Epidermal melanocyte (primary cell): ENCODE measurements at regions not wholly inside any gene's neighbourhood (a gene's known extent, or its start where the extent isn't known, plus 50 kb on each side); places are given as distances from the start of the nearest gene placed in this dataset.

ENCODE experiments used
- DNase-seq: peaks from one replicate; pipeline ENCODE4 v3.0.0; 2011; ENCODE audit warnings: low spot score; ENCODE audit not compliant: insufficient read length

DNA sequence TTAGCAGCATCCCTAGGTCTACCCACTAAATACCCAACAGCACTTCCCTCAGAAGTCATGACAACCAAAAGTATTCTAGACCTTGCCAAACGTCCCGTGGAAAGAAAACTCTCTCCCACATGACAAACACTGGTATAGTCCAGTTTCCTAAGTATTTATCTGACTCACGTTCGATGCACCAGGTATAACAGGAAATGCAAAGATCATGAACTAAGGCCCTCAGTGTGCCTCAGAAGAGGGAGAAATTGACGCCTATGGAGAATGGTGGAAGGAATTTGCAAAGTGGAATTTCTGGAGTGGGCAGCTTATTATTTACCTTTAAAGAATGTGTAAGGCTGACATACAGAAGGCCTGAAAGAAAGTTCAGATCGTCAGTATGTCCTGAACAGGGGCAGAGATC, 523.6 kb upstream of the DAB1 start:
- DNase-seq, result no peak

GRCh38 chr1:57945045-57945444, 521.2 kb upstream of the DAB1 start:
- DNase-seq, result no peak

DNA sequence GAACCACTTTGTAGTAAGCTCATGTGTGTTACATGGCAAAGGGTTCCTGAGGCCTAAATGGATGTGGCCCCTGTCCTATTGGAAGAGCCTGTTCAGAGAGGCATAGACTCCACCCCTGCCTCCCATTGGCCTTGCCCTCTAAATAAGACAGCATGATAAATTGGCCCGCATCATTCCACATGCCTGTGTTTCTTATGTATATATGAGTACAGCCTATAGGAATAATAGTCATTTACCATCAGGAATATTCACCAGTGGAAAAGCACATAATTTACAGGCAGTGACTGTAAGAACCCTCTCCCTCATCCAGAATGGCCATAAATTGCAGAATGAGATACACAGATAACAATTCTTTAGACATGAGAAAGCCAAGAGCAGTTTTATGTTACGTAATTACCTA, 519.5 kb upstream of the DAB1 start:
- DNase-seq, result no peak

DNA sequence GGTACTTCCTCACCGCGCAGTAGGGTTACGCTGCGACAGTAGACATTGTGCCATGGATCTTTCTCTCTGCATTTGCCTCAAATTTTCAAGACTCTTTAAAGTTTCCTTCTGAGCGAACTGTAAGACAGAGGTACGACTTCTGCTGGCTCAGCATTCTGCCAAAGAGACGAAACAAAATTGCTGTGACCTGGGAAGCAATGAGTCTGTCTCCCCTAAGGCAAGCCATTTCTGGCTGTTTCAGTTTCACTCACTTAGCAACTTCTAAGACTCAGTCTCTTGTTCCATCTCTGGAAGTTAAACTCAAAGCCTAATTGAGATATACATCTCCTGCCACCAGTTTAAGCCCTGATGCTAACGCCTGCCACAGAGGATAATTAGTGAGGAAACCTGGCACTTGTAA, 510.9 kb upstream of the DAB1 start:
- no peak for DNase-seq

- no peak for DNase-seq
Measured at GRCh38 chr1:57927003-57927402, 503.1 kb upstream of the DAB1 start.

GRCh38 chr1:57926025-57926552, 502.2 kb upstream of the DAB1 start:
- no peak for DNase-seq

DNA sequence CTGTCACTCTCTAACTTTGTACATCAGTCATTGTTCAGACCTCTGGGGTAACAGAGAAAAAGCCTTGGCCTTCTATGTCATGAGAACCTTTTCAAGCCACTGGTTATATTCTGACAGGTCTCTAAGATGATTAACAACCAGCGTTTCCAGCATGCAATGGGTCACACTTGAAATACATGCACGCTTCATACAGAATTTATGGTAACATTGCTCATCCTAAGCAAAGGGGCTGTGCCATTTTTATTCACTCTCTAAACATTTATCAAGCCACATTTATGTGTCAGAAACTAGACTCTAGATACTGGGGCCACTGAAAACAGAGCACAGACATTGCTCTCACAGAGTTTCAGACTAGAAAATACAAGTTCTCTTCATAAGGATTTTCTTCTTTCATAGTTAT, 501.4 kb upstream of the DAB1 start:
- no peak for DNase-seq

GRCh38 chr1:57922130-57922529, 498.3 kb upstream of the DAB1 start:
- no peak for DNase-seq

DNA sequence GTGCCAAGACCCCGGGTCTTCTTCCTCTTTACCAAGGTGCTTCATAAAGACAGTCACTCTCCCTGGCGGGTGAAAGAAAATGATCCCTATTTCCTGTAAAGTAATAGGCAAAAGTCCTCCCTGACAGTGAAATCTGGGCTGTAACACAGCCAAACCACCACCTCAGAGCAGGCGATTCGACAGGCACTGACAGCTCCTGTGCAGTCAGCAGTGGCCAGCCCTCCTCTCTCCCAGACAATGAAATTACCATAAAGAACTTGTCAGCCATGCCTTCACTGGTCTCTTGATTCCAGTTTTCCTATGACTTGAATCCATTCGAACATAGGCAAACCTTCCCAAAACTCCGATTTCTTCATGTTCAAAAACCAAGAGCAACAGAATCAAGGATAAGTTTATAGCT, 492.2 kb upstream of the DAB1 start:
- DNase-seq, result no peak

DNA sequence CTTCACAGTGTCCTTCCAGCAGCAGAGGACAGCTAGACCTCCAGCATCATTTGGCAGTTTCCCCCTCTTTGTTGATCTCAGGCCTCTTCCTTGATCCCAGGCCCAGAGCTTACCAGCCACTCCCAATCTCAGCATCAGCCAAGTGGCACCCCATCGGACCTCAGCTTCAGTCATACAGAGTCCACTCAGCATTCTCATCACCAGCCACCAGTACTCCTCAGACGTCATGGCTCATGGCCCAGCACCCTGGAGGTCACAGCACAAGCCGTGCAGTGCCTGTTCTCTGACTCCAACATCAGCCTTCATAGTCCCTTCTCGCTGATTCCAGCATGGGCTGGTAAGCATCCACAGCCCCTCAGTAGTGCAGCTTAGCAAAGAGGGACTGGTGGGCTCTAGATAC, 487.6 kb upstream of the DAB1 start:
- no peak for DNase-seq

GRCh38 chr1:57910782-57911181, 486.9 kb upstream of the DAB1 start:
- DNase-seq, result no peak

- DNase-seq, result no peak
Measured at GRCh38 chr1:57910305-57910704, 486.4 kb upstream of the DAB1 start.

DNA sequence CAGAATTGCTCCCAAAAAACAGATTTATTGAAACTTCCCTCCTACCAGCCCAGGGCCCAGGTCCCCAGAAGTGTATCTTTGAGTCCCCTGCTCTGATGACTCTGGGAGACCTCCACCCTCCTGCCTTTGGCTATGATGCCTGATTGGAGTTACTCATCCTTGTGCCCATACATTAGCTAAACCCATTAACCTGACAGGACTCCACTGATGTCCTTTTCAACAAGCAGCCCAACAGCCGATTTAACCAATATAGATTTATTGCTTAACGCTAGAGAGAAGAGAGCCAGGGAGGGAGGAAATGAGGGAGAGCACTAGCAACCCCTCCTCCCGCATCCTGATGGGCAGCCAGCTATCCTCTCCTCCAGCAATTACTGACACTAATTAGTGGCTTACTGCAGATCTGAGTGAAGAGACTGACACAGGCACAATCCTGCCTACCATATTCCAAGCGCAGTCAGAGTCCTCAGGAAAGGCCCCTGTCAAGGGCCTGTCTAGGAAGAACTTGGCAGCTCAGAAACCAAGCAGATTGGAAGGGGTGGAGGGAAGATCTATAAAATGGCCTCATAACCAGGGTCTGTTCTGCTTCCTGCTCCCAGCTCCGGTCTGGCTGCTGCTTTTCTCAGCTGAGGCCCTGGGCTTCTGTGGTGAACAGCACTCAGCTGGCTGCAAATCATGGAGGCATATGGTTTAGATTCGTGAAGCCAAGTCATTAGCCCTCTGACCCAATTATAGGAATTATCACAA, 484.5 kb upstream of the DAB1 start:
- no peak for DNase-seq

DNA sequence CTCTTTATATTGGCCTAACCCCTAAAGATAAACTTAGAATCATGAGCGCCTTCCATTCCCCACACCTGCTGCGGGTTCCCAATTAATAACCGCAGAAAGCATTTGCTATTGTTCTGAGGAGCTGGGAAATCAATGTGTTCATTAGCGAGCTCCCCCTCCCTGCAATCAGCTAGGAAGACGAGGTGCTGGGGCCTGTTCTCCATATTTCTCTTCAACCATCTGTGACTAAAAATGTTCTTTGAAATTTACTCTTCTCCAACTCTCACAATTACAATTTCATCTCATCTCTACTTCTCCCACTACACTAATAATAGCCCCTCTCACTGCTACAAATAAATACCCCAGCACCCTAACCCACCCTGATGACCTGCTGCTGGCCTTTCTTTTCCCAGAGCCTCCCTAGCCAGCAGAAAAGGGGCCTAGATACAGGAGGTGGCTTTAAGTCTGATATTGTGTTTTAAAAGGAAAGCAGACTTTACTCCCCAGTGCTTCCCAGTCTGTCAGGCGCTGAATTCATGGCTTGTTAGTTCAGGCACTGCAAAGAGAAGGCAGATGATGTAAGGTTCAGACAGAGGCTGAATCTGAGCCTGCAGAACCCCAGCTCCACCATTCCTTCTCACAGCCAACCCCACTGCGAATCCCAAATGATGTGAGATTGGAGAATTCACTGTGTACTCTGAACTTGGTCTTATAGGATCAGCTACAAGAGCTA, 477.5 kb upstream of the DAB1 start:
- no peak for DNase-seq

DNA sequence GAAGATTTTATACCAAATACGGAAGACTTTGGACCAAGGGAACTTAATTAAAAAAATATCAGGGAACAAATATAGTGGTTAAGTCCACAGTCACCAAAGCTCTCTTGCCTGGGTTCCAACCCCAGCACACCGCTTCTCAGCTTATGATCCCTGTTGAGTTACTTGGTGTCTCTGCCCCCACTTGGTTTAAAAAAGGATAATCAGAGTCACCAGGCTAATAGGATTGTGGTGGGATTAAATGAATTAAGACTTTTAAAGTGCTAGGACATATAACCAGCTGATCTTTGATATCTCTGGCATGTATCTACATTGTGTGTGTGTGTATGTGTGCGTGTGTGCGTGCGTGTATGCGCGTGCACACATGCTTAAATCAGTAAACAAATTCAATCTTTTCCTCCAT, 474.7 kb upstream of the DAB1 start:
- no peak for DNase-seq

DNA sequence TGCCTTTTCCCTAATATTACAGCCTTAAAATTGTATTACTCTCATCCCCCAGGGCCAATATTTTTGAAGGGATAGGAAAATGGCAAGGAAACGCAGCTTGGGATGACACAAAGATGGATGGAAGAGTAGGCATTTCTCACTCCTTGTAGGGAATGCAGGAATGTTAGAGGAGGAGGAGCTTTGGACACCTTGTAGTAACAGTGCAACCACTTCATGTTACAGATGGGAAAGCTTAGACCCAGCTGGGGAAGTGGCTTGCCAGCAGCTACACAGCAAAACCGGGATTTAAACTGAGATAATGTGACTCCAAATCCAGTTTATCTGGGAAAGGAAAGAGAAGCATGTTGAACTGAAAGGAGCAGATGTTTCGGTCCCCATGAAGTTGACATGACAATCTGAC, 473.7 kb upstream of the DAB1 start:
- no peak for DNase-seq

DNA sequence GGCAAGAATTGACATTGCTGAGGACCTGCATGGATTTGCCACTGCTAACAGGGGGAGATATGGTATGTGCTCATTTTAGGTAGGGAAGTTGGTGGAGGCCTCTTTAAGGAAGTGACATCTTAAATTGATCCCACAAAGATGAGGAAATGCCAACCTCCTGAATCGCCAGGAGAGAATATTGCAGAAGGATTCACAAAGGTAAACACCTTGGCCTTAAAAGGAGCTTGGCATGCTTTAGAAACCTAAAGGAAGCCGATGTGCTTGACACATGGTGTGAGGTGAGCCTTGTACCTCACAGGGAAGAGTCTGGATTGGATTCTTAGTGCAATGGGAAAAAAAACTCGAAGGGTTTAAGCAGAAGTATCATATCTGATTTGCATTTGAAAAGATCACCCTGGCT, 470.5 kb upstream of the DAB1 start:
- no peak for DNase-seq

GRCh38 chr1:57889676-57890320, 465.9 kb upstream of the DAB1 start:
- DNase-seq, result no peak

DNA sequence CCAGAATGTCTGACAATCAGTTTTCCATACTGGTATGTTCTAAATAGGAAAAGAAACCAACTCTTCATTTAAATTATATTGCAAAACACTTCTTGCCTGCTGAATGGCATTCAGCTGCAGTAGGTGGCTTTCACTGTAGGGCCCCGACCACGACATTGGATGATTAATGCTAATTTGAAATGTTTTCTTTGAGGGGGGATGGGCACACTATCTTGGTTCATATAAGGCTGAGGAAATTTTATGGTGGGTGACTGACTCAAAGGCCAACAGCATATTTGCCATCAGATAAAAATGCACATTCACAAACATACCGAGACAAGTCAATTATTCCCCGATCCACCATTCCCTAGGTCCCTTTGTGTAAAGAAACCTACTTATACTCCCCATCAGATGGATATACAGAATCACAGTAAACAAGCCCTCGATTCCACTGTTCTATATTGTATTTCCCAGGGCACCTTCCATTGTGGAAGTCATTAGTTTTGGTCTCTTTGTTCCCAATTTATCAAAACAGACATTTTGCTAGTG, 464.2 kb upstream of the DAB1 start:
- DNase-seq, result no peak

- DNase-seq, result no peak
Measured at GRCh38 chr1:57886376-57886775, 462.5 kb upstream of the DAB1 start.

- DNase-seq, result no peak
Measured at GRCh38 chr1:57883642-57883995, 459.8 kb upstream of the DAB1 start.

DNA sequence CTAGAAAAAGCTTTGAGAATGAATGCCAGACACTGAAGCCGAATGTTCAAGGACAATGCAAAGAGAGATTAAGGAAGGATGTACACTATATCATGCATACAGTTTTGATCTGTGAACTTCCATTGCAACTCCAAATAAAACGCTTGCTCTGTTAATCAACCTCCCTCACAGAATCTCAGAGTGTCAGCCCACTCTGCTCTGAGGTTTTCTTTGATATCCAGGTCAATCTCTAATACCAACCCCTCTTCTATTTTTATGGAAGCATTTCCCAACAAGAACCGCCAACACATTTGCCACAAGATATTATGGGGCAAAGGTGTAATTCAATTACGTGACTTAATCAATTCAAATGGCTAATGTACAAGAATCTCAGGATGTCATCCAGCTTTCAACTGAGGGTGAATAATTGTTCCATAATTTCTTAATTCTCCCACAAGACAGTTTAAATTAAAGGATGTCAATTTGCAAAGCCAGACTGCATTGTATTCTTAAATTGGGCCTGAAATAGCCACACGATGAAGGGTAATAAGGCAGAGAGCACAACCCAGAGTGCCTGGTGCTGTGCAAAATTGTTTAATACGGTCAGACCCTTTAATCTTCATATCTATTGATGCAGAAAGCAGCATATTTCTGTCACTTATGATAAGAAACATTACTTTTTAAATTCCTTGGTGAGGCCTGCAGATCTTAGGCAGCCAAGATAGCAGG, 459.2 kb upstream of the DAB1 start:
- no peak for DNase-seq
